GM21786 (cell line): ENCODE measurements at regions not wholly inside any gene's neighbourhood (a gene's known extent, or its start where the extent isn't known, plus 50 kb on each side); places are given as distances from the start of the nearest gene placed in this dataset.

Experiments used
- ATAC-seq: cut with Tn5 transposase; IDR thresholded peaks from one replicate; pipeline ENCODE4 v1.9.1; 2021; ENCODE audit not compliant: unreplicated experiment

DNA sequence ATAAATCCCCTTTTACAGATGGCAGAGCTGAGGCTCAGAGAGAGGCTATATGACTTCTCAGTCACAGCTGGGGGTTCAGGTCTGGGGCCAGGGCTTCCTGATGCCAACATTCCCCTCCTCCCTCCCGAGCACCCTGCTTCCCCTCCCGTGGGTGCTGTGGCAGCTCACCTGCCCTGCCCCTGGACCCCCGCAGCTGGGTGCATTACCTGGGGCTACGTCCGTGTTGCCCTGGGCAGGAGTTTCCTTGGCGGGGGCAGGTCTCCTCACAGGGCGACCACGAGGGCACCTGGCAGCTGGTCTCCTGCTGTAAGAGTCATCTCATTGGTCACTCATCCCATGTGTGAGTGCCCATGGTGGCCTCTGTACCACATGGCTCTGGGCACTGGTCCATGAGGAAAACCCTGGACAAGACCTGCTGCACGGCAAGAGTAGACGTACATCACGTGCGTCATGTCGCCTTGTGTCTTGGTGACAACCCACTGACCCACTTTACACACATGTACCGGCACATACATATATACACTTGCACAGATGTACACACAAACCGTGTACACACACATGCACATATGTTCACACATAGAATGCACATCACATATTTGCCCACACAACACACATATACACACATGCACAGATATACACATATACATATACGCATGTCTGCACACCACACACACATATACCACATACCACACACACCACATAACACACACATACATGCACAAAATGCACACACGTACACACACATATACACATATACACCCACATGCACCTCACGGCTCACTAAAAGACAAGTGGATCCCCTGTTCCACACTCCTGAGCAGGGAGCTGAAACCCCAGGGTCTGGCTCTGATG, 134.0 kb downstream of the FOXL1 start:
- no peak for ATAC-seq

GRCh38 chr16:86713021-86713631, 134.8 kb downstream of the FOXL1 start:
- ATAC-seq, result no peak

DNA sequence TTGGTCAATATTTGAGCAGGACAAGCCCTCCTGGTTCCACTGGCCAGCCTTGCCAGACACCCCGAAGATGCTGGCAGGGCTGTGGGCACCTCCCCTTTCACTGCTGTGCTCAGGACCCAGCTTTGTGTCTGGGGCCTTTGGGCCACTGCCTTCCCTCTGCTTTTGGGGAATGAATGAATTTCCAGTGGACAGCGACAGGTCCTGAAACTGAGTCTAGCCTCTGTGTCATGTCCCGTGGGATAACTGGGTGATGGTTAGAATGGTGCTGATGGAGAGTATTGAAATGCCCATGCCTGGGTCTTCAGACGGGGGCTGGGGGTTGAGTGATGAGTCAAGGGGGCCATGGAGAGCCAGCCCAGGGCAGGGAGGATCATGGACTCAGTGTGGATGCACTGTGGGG, 135.8 kb downstream of the FOXL1 start:
- ATAC-seq, result no peak

DNA sequence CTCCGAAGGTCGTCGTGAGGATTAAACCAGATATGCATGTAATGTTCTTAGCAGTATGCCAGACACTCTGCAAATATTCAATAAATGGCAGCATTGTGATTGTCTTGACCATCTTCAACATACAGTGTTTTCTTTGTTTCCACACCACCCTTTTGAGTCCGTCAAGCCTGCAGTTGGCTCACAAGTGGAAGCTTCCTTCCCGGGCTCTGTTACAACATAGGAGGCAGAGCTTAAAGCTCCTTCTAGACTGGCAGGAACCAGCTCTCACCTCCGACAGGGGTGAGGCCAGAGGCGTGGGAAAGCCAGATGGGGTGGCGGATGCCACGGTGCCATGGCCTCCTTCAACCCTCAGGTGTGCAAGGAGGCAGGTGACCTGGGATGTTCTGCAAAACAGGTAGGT, 138.3 kb downstream of the FOXL1 start:
- ATAC-seq, result no peak

GRCh38 chr16:86718118-86718517, 139.8 kb downstream of the FOXL1 start:
- ATAC-seq, result no peak

- no peak for ATAC-seq
Measured at GRCh38 chr16:86722970-86723369, 144.6 kb downstream of the FOXL1 start.

GRCh38 chr16:86723689-86724088, 145.3 kb downstream of the FOXL1 start:
- no peak for ATAC-seq

GRCh38 chr16:86725401-86725800, 147.1 kb downstream of the FOXL1 start:
- ATAC-seq, result no peak

GRCh38 chr16:86726340-86726739, 148.0 kb downstream of the FOXL1 start:
- ATAC-seq, result no peak

GRCh38 chr16:86727131-86727530, 148.8 kb downstream of the FOXL1 start:
- no peak for ATAC-seq

GRCh38 chr16:86727632-86728031, 149.3 kb downstream of the FOXL1 start:
- no peak for ATAC-seq

DNA sequence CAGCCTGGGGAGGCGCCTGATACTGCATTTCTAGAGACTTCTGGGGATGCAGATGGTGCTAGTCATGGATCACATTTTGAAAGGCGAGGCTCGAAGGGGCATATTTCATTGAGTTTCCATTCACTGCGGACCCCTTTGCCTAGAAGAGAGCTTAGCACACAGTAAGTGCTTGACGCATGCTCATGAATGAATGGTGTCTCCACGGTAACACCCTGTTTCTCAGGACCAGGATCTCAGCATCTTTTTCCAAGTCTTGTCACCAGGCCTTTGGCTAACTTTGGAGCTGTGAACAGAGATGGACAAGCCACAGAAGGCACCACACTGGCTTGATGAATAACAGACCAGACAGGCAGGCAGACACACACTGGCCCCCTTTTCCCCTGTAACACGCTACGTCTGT, 151.3 kb downstream of the FOXL1 start:
- ATAC-seq, result no peak

GRCh38 chr16:86730086-86730485, 151.7 kb downstream of the FOXL1 start:
- ATAC-seq, result no peak

DNA sequence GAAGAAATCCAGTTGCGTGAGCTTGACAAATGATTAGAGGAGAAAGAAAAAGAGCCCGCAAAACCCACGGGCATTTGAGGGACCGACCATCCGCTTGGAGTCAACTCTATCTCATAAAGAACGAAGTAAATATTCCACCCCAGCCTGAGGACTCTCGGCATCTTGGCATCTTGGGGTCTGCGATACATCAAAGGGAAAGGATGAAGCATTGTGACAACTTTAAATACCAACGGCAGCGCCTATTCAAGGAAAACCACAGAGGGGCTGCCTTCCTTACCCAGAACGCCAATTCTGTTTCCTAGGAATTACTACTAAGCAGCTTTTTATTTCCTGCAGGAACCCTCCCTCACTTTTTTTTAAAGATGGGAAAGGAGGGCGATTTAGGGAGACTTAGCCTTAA, 152.2 kb downstream of the FOXL1 start:
- ATAC-seq, result no peak

GRCh38 chr16:86732621-86733295, 154.4 kb downstream of the FOXL1 start:
- ATAC-seq, result no peak

GRCh38 chr16:86733546-86734254, 155.4 kb downstream of the FOXL1 start:
- no peak for ATAC-seq

GRCh38 chr16:86734543-86735460, 156.5 kb downstream of the FOXL1 start:
- ATAC-seq, result no peak

DNA sequence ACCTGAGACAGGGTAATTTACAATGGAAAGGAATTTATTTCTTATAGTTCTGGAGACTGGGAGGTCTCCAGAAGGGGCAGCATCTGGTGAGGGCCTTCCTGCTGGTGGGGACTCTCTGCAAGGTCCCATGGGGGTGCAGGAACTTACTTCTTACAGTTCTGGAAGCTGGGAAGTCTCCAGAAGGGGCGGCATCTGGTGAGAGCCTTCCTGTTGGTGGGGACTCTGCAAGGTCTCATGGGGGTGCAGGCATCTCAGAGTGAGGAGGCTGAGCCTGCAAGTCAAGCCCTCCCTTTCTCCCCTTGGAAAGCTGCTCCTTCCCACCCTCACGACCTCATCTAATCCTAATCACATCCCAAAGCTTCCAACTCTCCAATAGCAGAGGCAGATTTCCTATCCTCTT, 157.4 kb downstream of the FOXL1 start:
- ATAC-seq, result no peak

DNA sequence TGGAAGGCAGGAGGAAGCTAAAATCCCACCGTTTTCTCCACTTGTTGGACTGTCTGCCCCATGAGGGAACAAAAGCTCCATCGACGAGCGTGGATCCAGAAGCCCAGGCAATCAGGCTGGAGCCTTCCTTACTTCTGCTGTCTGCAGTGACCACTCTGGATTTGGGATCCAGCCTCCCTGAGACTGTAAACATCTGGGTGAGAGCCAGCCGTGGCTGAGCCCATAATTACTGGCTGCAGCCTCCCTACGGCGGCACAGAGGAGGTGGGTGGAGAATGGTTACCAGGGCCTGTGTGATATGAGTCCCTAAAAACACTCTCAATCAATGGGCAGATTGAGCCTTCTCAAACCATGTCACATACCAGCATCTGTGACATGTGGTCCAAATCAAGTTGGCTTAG, 158.2 kb downstream of the FOXL1 start:
- ATAC-seq, result no peak

GRCh38 chr16:86737083-86737482, 158.7 kb downstream of the FOXL1 start:
- no peak for ATAC-seq
